ENCODE measurements at regions not wholly inside any gene's neighbourhood (a gene's known extent, or its start where the extent isn't known, plus 50 kb on each side); places are given as distances from the start of the nearest gene placed in this dataset.
"Not testable (repeated sequence)": the region's sequence is repeated elsewhere in the genome, so short reads cannot be mapped to it uniquely, and the experiment has no call there.

GRCh38 chr3:34852844-34853439 is 786.4 kb upstream of the ARPP21 start:
- no peak for DNase-seq

DNA sequence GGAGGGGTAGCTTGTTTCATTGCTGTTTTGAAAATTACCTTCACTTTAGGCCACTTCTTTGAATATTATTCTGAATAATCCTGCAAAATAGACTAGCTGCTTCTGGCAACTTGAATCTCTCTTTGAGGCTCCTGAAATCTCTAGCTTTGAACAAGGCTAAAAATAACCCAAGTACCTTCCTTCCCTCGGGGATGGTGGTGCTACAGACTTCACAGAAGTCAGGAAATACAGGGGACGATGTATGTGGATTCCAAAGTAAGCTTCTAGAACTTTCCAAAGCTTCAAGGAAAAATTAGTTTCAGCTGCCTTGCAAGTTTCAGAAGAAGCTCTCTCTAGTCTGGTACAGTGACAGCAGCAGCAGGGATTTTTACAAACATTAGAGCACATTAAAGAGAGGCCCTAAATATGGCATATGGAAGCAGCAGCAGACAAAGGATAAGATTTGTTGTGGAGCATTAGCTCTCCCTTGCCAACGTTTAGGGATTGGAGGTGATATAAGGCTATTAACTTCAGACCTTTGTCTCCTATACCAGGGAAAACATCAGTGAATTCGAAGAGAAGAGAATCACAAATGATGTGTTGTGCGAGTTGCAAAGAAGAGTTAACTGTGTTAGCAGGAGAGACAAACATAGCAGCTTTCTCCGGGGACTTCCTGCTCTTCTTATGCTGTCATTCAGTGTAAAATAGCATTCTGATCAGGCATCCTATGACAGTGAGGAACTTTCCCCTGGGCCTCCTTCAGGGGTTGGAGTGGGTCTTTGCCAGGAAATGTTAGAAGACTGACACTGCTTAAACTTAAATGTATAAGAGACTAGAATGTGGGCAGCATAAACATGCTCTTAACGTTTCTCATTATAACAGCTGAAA is 783.0 kb upstream of the ARPP21 start:
- DNase-seq: no peak

DNA sequence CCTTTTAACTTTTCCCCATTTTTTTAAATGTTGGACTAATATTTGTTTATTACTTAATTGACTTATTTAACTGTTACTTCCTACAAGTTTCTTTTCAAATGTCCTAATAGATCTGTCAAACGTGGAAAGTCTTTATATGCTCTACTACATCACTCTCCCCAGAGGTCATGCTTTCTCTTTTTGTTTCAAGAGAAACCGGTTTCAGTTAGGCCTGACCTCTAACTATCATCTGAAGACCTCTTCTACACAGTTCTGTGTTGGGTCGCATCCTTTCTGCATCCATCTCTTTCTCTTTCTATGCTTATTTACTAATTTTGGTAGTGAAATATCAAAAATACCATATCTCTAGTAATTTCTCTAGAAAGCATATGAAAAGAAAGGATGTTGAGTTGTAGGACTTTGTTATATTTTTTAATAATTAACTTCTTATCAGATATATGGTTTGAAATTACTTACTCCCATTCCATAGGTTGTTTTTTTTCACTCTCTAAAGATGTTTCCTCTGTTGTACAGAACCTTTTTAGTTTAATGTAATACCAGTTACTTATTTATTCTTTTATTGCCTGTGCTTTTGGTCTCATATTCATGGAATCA is 781.2 kb upstream of the ARPP21 start:
- no peak for DNase-seq

- DNase-seq: no peak
Measured at GRCh38 chr3:34859746-34860145, 779.6 kb upstream of the ARPP21 start.

GRCh38 chr3:34862456-34862855 is 776.9 kb upstream of the ARPP21 start:
- no peak for DNase-seq

- DNase-seq: no peak
Measured at GRCh38 chr3:34863485-34863884, 775.8 kb upstream of the ARPP21 start.

DNA sequence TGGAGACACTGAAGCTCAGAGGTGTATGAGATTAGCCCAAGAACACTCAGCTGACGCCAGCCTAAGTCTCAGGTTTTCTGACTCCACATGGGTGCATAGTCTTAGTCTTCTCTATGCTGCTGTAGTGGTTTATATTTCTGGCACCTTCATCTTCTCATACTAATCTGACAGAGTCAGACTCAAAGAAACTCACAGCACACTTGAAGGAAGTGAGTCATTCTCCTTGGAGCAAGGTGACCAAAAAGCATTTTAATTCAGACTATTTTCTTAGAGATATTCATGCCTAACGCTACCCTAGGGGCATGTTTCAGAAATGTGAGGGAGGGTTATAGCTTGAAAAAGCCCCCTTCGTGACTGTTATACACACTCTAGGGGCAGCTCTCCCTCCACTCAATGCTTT is 775.3 kb upstream of the ARPP21 start:
- DNase-seq: no peak

DNA sequence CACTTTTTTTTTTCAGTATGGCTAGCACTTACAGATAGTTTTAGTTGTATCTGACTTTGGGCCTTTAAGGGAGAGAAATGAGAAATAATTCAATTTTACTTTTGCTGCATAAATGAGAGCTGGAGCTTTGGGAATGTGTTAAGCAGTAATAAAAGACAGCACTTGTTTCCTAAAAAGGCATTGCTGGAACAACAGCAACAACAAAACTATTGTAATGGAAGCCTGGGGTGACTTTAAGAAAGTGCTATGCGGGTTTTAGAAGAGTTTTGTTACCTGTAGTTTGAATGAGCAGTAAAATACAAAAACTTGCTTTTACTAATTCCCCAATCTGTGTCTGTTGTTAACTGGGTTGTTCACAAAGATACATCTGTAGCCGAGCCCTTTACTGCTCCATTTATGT is 774.0 kb upstream of the ARPP21 start:
- DNase-seq: no peak

DNA sequence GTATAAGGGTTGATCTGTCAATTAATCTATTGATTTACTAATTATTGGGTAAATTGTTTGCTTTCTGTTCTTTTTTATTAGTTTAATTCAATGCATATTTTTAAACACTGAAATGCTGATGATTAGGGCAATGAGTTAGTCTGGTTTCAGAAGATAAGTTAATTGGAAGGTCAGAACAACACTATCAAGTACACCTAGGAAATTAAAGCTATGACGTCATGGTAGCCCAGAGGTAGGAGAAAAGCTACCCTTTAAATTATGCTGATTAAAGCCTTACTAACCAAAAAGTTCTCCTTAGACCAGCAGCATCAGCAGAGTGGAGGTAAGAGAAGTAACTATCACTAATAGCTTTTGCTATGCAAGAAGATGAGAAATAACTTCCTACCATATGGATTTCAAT is 770.4 kb upstream of the ARPP21 start:
- DNase-seq: no peak

- DNase-seq: no peak
Measured at GRCh38 chr3:34869696-34870095, 769.6 kb upstream of the ARPP21 start.

- no peak for DNase-seq
Measured at GRCh38 chr3:34872406-34872805, 766.9 kb upstream of the ARPP21 start.

DNA sequence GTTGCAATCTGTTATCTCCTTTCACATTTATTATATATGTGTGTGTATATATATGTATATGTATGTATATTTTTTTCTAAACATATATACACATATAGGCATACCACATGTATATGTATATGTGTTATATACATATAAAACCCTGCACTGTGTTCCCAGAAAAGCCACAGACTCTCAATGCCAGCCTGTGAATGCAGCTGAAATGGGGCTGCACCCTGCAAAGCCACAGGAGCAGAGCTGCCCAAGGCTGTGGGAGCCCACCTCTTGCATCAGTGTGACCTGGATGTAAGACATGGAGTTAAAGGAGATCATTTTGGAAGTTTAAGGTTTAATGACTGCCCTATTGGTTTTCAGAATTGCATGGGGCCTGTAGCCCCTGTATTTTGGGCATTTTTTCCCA is 762.3 kb upstream of the ARPP21 start:
- DNase-seq: no peak

GRCh38 chr3:34878488-34878887 is 760.8 kb upstream of the ARPP21 start:
- no peak for DNase-seq

- no peak for DNase-seq
Measured at GRCh38 chr3:34881026-34881425, 758.3 kb upstream of the ARPP21 start.

- DNase-seq: peak; percentile 41
Measured at GRCh38 chr3:34882764-34883163, 756.6 kb upstream of the ARPP21 start.

DNA sequence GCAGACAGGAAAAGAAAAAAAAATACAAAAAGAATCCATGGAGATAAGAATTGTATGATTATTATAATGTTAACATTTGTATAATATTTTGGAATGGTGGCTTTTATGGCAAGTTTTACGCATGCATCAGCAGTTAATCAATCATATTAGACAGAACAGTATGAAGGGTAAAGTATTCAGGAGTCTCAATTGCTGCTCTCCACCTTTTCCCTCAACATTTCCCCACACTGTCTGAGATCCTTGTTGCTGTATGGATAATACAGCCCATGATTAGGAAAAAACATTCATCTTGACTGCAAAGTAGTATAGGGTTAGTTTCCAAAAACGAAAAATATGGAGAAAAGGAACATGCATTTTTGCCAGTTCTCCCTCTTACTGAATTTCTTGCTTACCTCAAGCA is 755.3 kb upstream of the ARPP21 start:
- no peak for DNase-seq

DNA sequence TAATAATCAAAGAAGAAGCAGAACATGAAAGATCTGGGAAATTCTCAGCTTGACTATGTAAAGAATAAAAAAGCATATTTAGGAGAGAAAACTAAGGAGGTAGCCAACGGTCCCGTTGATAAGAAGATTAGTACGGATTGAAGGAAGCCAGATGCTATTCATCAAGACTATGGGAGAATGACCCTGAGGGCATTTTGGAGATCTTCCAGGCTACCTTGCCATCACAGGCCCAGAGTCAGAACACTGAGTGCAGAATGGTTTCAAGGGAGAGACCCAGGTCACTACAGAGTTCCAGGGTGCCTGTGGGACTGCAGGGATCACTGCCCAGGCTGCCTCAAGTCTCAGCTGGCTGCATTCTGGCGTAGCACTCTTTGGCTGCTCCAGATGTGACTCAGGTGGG is 752.9 kb upstream of the ARPP21 start:
- DNase-seq: no peak

DNA sequence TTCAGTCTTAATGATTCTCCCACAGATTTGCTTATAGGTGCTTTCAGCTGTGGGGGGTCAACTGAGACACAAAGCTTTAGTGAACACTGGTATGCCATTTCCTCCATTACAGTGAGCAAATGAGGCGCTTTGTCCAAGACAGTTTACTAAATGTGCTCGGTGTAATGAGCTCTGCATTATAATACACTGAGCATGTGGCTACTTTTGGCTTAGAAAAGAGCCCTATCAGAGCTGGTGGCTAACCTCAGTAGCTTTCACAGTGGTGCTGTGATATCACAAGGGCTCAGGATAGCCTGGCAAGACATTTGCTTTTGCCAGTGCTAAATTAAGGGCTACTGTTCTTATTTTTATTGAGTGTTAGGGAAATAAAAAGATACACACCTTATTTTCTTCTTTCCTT is 749.7 kb upstream of the ARPP21 start:
- no peak for DNase-seq

GRCh38 chr3:34890247-34890646 is 749.1 kb upstream of the ARPP21 start:
- DNase-seq: no peak

DNA sequence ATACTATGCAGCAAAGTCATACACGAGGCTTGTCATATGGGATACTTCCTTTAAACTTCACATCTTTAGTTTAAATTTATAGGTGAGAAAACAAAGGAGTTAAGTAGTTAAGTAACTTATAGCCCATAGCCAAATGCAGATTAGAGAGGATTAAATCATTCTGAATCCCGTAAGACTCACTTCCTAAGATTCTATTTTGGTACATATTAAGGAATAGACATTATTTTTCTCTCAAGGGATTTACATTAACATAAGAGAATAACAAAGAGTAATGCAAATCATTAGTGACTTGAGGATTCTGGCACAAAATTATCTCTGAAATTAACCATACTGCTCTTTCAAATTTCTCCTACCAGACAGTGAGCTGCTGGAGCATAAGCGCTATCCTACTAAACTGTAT is 747.4 kb upstream of the ARPP21 start:
- DNase-seq: no peak

DNA sequence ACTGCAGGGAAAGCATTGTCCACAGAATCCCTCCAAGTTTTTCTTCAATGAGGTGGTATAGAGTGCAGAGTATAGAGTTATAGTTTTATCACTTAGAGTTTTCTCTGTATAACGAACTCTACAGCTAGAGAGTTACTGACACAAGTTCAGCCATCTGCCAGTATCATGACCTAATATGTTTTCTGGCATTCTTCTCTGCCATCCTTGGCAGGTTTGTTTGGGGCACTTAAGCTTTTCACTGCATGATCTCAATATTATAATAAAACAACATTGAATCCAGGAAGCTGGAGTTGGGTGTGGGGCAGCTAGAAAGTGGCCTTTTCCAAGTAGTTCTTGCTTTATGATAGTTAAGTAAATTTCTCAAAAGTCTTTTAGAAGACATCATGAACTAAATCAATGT is 743.5 kb upstream of the ARPP21 start:
- no peak for DNase-seq

DNA sequence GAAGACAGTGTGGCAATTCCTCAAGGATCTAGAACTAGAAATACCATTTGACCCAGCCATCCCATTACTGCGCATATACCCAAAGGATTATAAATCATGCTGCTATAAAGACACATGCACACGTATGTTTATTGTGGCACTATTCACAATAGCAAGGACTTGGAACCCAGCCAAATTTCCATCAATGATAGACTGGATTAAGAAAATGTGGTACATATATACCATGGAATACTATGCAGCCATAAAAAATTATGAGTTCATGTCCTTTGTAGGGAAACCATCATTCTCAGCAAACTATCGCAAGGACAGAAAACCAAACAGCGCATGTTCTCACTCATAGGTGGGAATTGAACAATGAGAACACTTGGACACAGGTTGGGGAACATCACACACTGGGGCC is 729.6 kb upstream of the ARPP21 start:
- DNase-seq: not testable (repeated sequence)

- no peak for DNase-seq
Measured at GRCh38 chr3:34919025-34919424, 720.3 kb upstream of the ARPP21 start.

- no peak for DNase-seq
Measured at GRCh38 chr3:34920806-34921205, 718.5 kb upstream of the ARPP21 start.
